H9 (cell line): ENCODE measurements at regions not wholly inside any gene's neighbourhood (a gene's known extent, or its start where the extent isn't known, plus 50 kb on each side); places are given as distances from the start of the nearest gene placed in this dataset.

Experiments
- DNase-seq: peaks from one replicate; pipeline ENCODE4 v3.0.0-alpha.2; 2017
- H2AFZ ChIP-seq: one replicate; pipeline ENCODE4 v1.6.1; 2013; ENCODE audit warnings: mild to moderate bottlenecking, low read length, control low read depth, moderate library complexity
- H2AK5ac ChIP-seq: 2 replicates; pipeline ENCODE4 v1.6.1; 2013; ENCODE audit warnings: low read length, control low read depth, mixed read lengths; ENCODE audit not compliant: insufficient read length
- H2BK120ac ChIP-seq: one replicate; pipeline ENCODE4 v1.6.1; 2013; ENCODE audit warnings: low read depth, mild to moderate bottlenecking, low read length, control low read depth, inconsistent platforms; ENCODE audit not compliant: poor library complexity, severe bottlenecking
- H2BK12ac ChIP-seq: 2 replicates; pipeline ENCODE4 v1.6.1; 2013; ENCODE audit warnings: low read length, control low read depth, mixed read lengths, low read depth; ENCODE audit not compliant: insufficient read length
- H2BK15ac ChIP-seq: 2 replicates; pipeline ENCODE4 v1.6.1; 2013; ENCODE audit warnings: low read depth, low read length, control low read depth
- H2BK20ac ChIP-seq: one replicate; pipeline ENCODE4 v1.6.1; 2013; ENCODE audit warnings: low read depth, mild to moderate bottlenecking, low read length, control low read depth, inconsistent platforms; ENCODE audit not compliant: poor library complexity, severe bottlenecking
- H2BK5ac ChIP-seq: 2 replicates; pipeline ENCODE4 v1.6.1; 2013; ENCODE audit warnings: low read length, control low read depth, mixed read lengths; ENCODE audit not compliant: insufficient read length
- H3K14ac ChIP-seq: 2 replicates; pipeline ENCODE4 v1.6.1; 2013; ENCODE audit warnings: low read length, control low read depth; ENCODE audit not compliant: insufficient read depth
- H3K18ac ChIP-seq: 2 replicates; pipeline ENCODE4 v1.6.1; 2013; ENCODE audit warnings: low read depth, mild to moderate bottlenecking, mixed read lengths, low read length, control low read depth; ENCODE audit not compliant: insufficient read length
- H3K23ac ChIP-seq: 2 replicates; pipeline ENCODE4 v1.6.1; 2013; ENCODE audit warnings: low read length, control low read depth, mixed read lengths, low read depth; ENCODE audit not compliant: insufficient read length
- H3K23me2 ChIP-seq: 2 replicates; pipeline ENCODE4 v1.6.1; 2013; ENCODE audit warnings: low read depth, mild to moderate bottlenecking, mixed read lengths, low read length, control low read depth; ENCODE audit not compliant: insufficient read length, poor library complexity, severe bottlenecking
- H3K27ac ChIP-seq: 2 replicates; pipeline ENCODE4 v1.5.1; 2013; ENCODE audit warnings: low read length, control low read depth, mixed read lengths, low read depth; ENCODE audit not compliant: insufficient read length
- H3K27me3 ChIP-seq: 2 replicates; pipeline ENCODE4 v1.6.1; 2013; ENCODE audit warnings: low read length, control low read depth, inconsistent platforms; ENCODE audit not compliant: insufficient read depth
- H3K4ac ChIP-seq: 2 replicates; pipeline ENCODE4 v1.6.1; 2013; ENCODE audit warnings: low read depth, mild to moderate bottlenecking, control low read depth, inconsistent platforms, low read length, moderate library complexity
- H3K4me1 ChIP-seq: 2 replicates; pipeline ENCODE4 v1.6.1; 2013; ENCODE audit warnings: low read length, control low read depth, inconsistent platforms; ENCODE audit not compliant: insufficient read depth
- H3K4me2 ChIP-seq: 2 replicates; pipeline ENCODE4 v1.6.1; 2013; ENCODE audit warnings: low read length, control low read depth, mixed read lengths; ENCODE audit not compliant: insufficient read length, insufficient read depth
- H3K56ac ChIP-seq: 2 replicates; pipeline ENCODE4 v1.6.1; 2013; ENCODE audit warnings: low read depth, mild to moderate bottlenecking, mixed read lengths, low read length, control low read depth; ENCODE audit not compliant: insufficient read length
- H3K79me1 ChIP-seq: 2 replicates; pipeline ENCODE4 v1.6.1; 2013; ENCODE audit warnings: low read depth, mild to moderate bottlenecking, moderate library complexity, low read length, control low read depth, inconsistent platforms; ENCODE audit not compliant: insufficient read depth, poor library complexity, severe bottlenecking
- H3K79me2 ChIP-seq: 2 replicates; pipeline ENCODE4 v1.6.1; 2013; ENCODE audit warnings: low read length, control low read depth, inconsistent platforms; ENCODE audit not compliant: insufficient read depth
- H3K9ac ChIP-seq: 2 replicates; pipeline ENCODE4 v1.6.1; 2013; ENCODE audit warnings: low read length, control low read depth, mixed read lengths; ENCODE audit not compliant: insufficient read length; ENCODE audit errors: extremely low read depth
- H3K9me3 ChIP-seq: one replicate; pipeline ENCODE4 v1.6.1; 2013; ENCODE audit warnings: low read depth, low read length, inconsistent platforms; ENCODE audit not compliant: control insufficient read depth
- H3T11ph ChIP-seq: one replicate; pipeline ENCODE4 v1.6.1; 2013; ENCODE audit warnings: mild to moderate bottlenecking, low read length, control low read depth, inconsistent platforms
- H4K20me1 ChIP-seq: one replicate; pipeline ENCODE4 v1.6.1; 2013; ENCODE audit not compliant: control insufficient read depth, insufficient read length, insufficient read depth
- H4K5ac ChIP-seq: 2 replicates; pipeline ENCODE4 v1.6.1; 2013; ENCODE audit warnings: low read depth, mild to moderate bottlenecking, mixed read lengths, low read length, control low read depth; ENCODE audit not compliant: insufficient read length
- H4K8ac ChIP-seq: replicated peaks from 2 replicates; pipeline ENCODE4 v1.6.1; 2013; ENCODE audit warnings: low read length, control low read depth, mixed read lengths, low read depth; ENCODE audit not compliant: insufficient read length
- H4K91ac ChIP-seq: 2 replicates; pipeline ENCODE4 v1.6.1; 2013; ENCODE audit warnings: low read depth, mild to moderate bottlenecking, moderate library complexity, mixed read lengths, low read length, control low read depth; ENCODE audit not compliant: insufficient read length
- H3K27ac Mint-ChIP-seq, 3 experiments: 2 replicates in 2 of 3; 3 replicates in 1 of 3; pipeline ENCODE4 v1.8.0; 2020 to 2021; ENCODE audit warnings: mixed read lengths in 3 of 3, mild to moderate bottlenecking in 1 of 3, moderate library complexity in 1 of 3
- H3K27me3 Mint-ChIP-seq: 2 replicates; pipeline ENCODE4 v1.8.0; 2021; ENCODE audit warnings: low read depth, mild to moderate bottlenecking, moderate library complexity, mixed read lengths
- H3K36me3 Mint-ChIP-seq, 3 experiments: 2 replicates in 2 of 3; 3 replicates in 1 of 3; pipeline ENCODE4 v1.8.0; 2020 to 2021; ENCODE audit warnings: low read depth in 3 of 3, mixed read lengths in 3 of 3; ENCODE audit not compliant: insufficient read depth in 1 of 3
- H3K4me1 Mint-ChIP-seq, 2 experiments: 2 replicates each; pipeline ENCODE4 v1.8.0; 2020; ENCODE audit warnings: mixed read lengths in 2 of 2
- H3K4me3 Mint-ChIP-seq, 2 experiments: 2 replicates in 1 of 2; 3 replicates in 1 of 2; pipeline ENCODE4 v1.8.0; 2020 to 2021; ENCODE audit warnings: mild to moderate bottlenecking in 2 of 2, mixed read lengths in 2 of 2, moderate library complexity in 1 of 2
- H3K9me3 Mint-ChIP-seq, 2 experiments: 2 replicates in 1 of 2; 3 replicates in 1 of 2; pipeline ENCODE4 v1.8.0; 2020; ENCODE audit warnings: mild to moderate bottlenecking in 2 of 2, mixed read lengths in 2 of 2, moderate library complexity in 1 of 2
- WGBS: extraction: QIAGEN DNeasy Blood & Tissue Kit; methylation state at CpG from one replicate; pipeline ENCODE4 v1.1.7; 2013; ENCODE audit warnings: missing lambda C conversion rate, low lambda C conversion rate, mixed read lengths; ENCODE audit not compliant: insufficient read length; ENCODE audit errors: extremely low coverage; 5-methylcytosine and 5-hydroxymethylcytosine counted together
- TF ChIP-seq, protein P1 (sequence below): fragments of 200-600 bp; sonication (generic); conservative IDR thresholded peaks from 3 replicates; pipeline ENCODE4 v1.8.0; 2021; ENCODE audit warnings: antibody characterized with exemption, mild to moderate bottlenecking

DNA sequence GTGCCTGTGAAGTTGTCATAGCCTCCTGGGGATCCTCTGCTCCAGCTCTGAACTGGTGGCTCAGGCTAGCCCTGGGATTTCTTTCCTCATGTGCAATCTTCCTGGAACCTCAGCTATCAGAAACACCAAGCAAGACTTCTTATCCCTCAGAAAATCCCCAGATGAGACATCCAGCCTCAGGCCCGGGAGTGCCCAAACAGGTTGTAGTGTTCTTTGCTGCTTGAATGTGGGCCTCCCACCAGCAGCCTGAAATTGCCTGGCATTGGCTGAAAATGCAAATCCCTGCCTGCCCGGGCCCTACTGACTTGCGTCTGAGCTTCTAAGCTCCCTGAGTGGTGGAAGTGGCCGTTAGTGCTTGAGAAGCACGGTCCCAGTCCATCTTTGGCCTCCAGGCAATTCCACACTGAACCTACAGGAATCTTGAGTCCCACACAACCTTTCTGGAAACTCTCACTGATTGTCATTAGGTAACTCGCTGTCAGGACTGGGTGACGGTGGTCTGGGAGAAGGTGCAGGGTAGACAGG is 146.8 kb downstream of the ZBTB18 start:
- Mint-ChIP-seq H3K9me3 (no peaks in the 10 kb centered on the region), H3K27me3 (no peaks in the 10 kb centered on the region; the same call in 1 of the 2 replicates), H3K4me1 (peaks cover 9 to 12% of the 10 kb centered on the region in 2 experiments), H3K4me3 (no peak overlapping the region), H3K27ac (peak overlapping the region in 1 of 3 experiments; percentile 14; a peak in 2 of 7 replicates), H3K36me3 (no peaks in the 10 kb centered on the region)
- H3K79me2 ChIP-seq, result no peaks in the 10 kb centered on the region
- H3K14ac ChIP-seq, result no peak overlapping the region
- no CpG with 5 or more reads among the region's 7 CpGs for WGBS
- TF ChIP-seq, protein P1, sequence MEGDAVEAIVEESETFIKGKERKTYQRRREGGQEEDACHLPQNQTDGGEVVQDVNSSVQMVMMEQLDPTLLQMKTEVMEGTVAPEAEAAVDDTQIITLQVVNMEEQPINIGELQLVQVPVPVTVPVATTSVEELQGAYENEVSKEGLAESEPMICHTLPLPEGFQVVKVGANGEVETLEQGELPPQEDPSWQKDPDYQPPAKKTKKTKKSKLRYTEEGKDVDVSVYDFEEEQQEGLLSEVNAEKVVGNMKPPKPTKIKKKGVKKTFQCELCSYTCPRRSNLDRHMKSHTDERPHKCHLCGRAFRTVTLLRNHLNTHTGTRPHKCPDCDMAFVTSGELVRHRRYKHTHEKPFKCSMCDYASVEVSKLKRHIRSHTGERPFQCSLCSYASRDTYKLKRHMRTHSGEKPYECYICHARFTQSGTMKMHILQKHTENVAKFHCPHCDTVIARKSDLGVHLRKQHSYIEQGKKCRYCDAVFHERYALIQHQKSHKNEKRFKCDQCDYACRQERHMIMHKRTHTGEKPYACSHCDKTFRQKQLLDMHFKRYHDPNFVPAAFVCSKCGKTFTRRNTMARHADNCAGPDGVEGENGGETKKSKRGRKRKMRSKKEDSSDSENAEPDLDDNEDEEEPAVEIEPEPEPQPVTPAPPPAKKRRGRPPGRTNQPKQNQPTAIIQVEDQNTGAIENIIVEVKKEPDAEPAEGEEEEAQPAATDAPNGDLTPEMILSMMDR, result no peak
- H4K91ac ChIP-seq, result no peak overlapping the region
- no peak overlapping the region for H4K5ac ChIP-seq
- H2BK20ac ChIP-seq, result no peak overlapping the region
- no peak overlapping the region for H2BK120ac ChIP-seq
- no peak overlapping the region for H3K18ac ChIP-seq
- H3K4ac ChIP-seq, result no peak overlapping the region
- no peak overlapping the region for H2BK15ac ChIP-seq
- H3K56ac ChIP-seq, result no peak overlapping the region
- no peak overlapping the region for H2BK5ac ChIP-seq
- H3K4me1 ChIP-seq, result no peaks in the 10 kb centered on the region; the same call in 1 of the 2 replicates
- H3K23ac ChIP-seq, result no peak overlapping the region
- H2BK12ac ChIP-seq, result no peak overlapping the region
- no peak overlapping the region for H2AK5ac ChIP-seq
- H3K9ac ChIP-seq, result no peak overlapping the region
- no peaks in the 10 kb centered on the region for H3K23me2 ChIP-seq
- H3K27ac ChIP-seq, result no peak overlapping the region
- H3K4me2 ChIP-seq, result no peak overlapping the region
- H3T11ph ChIP-seq, result no peak overlapping the region
- no peak overlapping the region for H4K8ac ChIP-seq
- no peaks in the 10 kb centered on the region for H3K79me1 ChIP-seq
- no peaks in the 10 kb centered on the region for H3K9me3 ChIP-seq
- no peaks in the 10 kb centered on the region for H3K27me3 ChIP-seq
- no peaks in the 10 kb centered on the region for H4K20me1 ChIP-seq
- DNase-seq, result no peak
- H2AFZ ChIP-seq, result no peak overlapping the region
